Ascending aorta (tissue), 2 donors: ENCODE measurements at regions not wholly inside any gene's neighbourhood (a gene's known extent, or its start where the extent isn't known, plus 50 kb on each side); places are given as distances from the start of the nearest gene placed in this dataset.

Source experiments
- DNase-seq, 2 donors: peaks; one replicate each; pipeline ENCODE4 v3.0.0-alpha.2; 2019; ENCODE audit warnings: low spot score in 2 of 2
- H3K27ac ChIP-seq, 2 donors: fragments of 200-600 bp; sonication (generic); one replicate each; pipeline ENCODE4 v1.5.1; 2016 to 2017; ENCODE audit warnings: mild to moderate bottlenecking in 1 of 2
- H3K27me3 ChIP-seq: fragments of 200-600 bp; sonication (generic); one replicate; pipeline ENCODE4 v1.5.1; 2017
- H3K36me3 ChIP-seq, 2 donors: fragments of 200-600 bp; sonication (generic); one replicate each; pipeline ENCODE4 v1.5.1; 2016
- H3K4me1 ChIP-seq, 2 donors: fragments of 200-600 bp; sonication (generic); one replicate each; pipeline ENCODE4 v1.5.1; 2016 to 2017; ENCODE audit warnings: mild to moderate bottlenecking in 1 of 2
- H3K4me3 ChIP-seq, 2 donors: fragments of 200-600 bp; sonication (generic); one replicate each; pipeline ENCODE4 v1.5.1; 2016 to 2017; ENCODE audit warnings: mild to moderate bottlenecking in 1 of 2
- H3K9me3 ChIP-seq, 2 donors: fragments of 200-600 bp; sonication (generic); one replicate each; pipeline ENCODE4 v1.5.1; 2016
- CTCF ChIP-seq, 3 experiments: fragments of 200-600 bp in 2 of 3; fragments of 450-650 bp in 1 of 3; sonication (generic) in 2 of 3; IDR thresholded peaks; one replicate each; pipeline ENCODE4 v1.5.1; 2016 to 2019; ENCODE audit warnings: antibody characterized with exemption in 3 of 3, mild to moderate bottlenecking in 1 of 3, moderate library complexity in 1 of 3
- intact Hi-C: fragments of 100-400 bp; cut with DNase I; formaldehyde crosslinking; loops from one replicate; pipeline ENCODE4 v1.15.1; 2023

- Histone ChIP-seq H3K27me3 (no peaks in the 10 kb centered on the region), H3K27ac (no peak overlapping the region), H3K36me3 (no peaks in the 10 kb centered on the region), H3K4me1 (no peaks in the 10 kb centered on the region), H3K4me3 (no peak overlapping the region), H3K9me3 (no peaks in the 10 kb centered on the region)
- no peak for DNase-seq
- TF ChIP-seq CTCF (IDR thresholded peaks at IDR 0.05) = no peak
- intact Hi-C loops = no loop called here
Measured at GRCh38 chr18:55013086-55013485, 53.8 kb upstream of the CCDC68 start.

- Histone ChIP-seq H3K27me3 (no peaks in the 10 kb centered on the region), H3K36me3 (no peaks in the 10 kb centered on the region), H3K4me3 (no peak overlapping the region), H3K9me3 (no peaks in the 10 kb centered on the region), H3K4me1 (no peaks in the 10 kb centered on the region), H3K27ac (no peak overlapping the region)
- no peak for TF ChIP-seq CTCF (IDR thresholded peaks at IDR 0.05)
- intact Hi-C loops = no loop called here
- DNase-seq = no peak
Measured at GRCh38 chr18:55012008-55012407, 52.7 kb upstream of the CCDC68 start.
